ENCODE measurements at regions not wholly inside any gene's neighbourhood (a gene's known extent, or its start where the extent isn't known, plus 50 kb on each side); places are given as distances from the start of the nearest gene placed in this dataset.

GRCh38 chr11:112783945-112784322 is 177.3 kb upstream of the NCAM1 start:
- Histone ChIP-seq H3K9me3 (no peaks in the 10 kb centered on the region), H3K27me3 (no peaks in the 10 kb centered on the region), H3K36me3 (no peaks in the 10 kb centered on the region), H3K27ac (peak overlapping the region; percentile 73 to 83), H3K4me3 (peak overlapping the region in 1 of 2 donors; percentile 43), H3K4me1 (peaks cover 11 to 35% of the 10 kb centered on the region in 2 donors)
- DNase-seq (ENCODE audit: low spot score in 2 of 2) = no peak
- TF ChIP-seq CTCF (IDR thresholded peaks at IDR 0.05) = no peak
- intact Hi-C loops (cut with DNase I) = no loop called here

- no peak for TF ChIP-seq CTCF (IDR thresholded peaks at IDR 0.05)
- peaks cover 11 to 35% of the 10 kb centered on the region in 2 donors for H3K4me1 ChIP-seq
- DNase-seq (ENCODE audit: low spot score in 2 of 2) = no peak
- no peaks in the 10 kb centered on the region for H3K36me3 ChIP-seq
- peak overlapping the region; percentile 16 to 43 for H3K4me3 ChIP-seq
- intact Hi-C loops (cut with DNase I) = loop anchor here (1.0 kb wide), 1 partner anchor 10 kb away; no protein-coding TSS in a partner anchor
- H3K9me3 ChIP-seq = no peaks in the 10 kb centered on the region
- H3K27ac ChIP-seq = peak overlapping the region; percentile 73 to 83
- no peaks in the 10 kb centered on the region for H3K27me3 ChIP-seq
Observed at GRCh38 chr11:112784323-112785073, 176.7 kb upstream of the NCAM1 start.

GRCh38 chr11:112785149-112785548 is 176.1 kb upstream of the NCAM1 start:
- no peak for DNase-seq (ENCODE audit: low spot score in 2 of 2)
- peak overlapping the region in 1 of 2 donors; percentile 43 for H3K4me3 ChIP-seq
- intact Hi-C loops (cut with DNase I) = loop anchor here (1.0 kb wide), 1 partner anchor 9 kb away; no protein-coding TSS in a partner anchor

GRCh38 chr11:112785719-112786118 is 175.5 kb upstream of the NCAM1 start:
- Histone ChIP-seq H3K4me3 (peak overlapping the region in 1 of 2 donors; percentile 43), H3K4me1 (peaks cover 7 to 30% of the 10 kb centered on the region in 2 donors), H3K27me3 (no peaks in the 10 kb centered on the region), H3K36me3 (no peaks in the 10 kb centered on the region), H3K27ac (peak overlapping the region; percentile 73 to 83), H3K9me3 (no peaks in the 10 kb centered on the region)
- peak in 1 of 2 donors; percentile 83 for DNase-seq (ENCODE audit: low spot score in 2 of 2)
- TF ChIP-seq CTCF (IDR thresholded peaks at IDR 0.05) = no peak
- intact Hi-C loops (cut with DNase I) = loop anchor here (1.0 kb wide), 1 partner anchor 9 kb away; no protein-coding TSS in a partner anchor

More at GRCh38 chr11:112785149-112785548, 176.1 kb upstream of the NCAM1 start:
- no peak for TF ChIP-seq CTCF (IDR thresholded peaks at IDR 0.05)
- Histone ChIP-seq H3K9me3 (no peaks in the 10 kb centered on the region), H3K27me3 (no peaks in the 10 kb centered on the region), H3K36me3 (no peaks in the 10 kb centered on the region), H3K4me1 (peaks cover 11 to 33% of the 10 kb centered on the region in 2 donors), H3K27ac (peak overlapping the region; percentile 73 to 83)

GRCh38 chr11:112786196-112786595 is 175.0 kb upstream of the NCAM1 start:
- no peaks in the 10 kb centered on the region for H3K36me3 ChIP-seq
- TF ChIP-seq CTCF (IDR thresholded peaks at IDR 0.05) = no peak
- no peak for DNase-seq (ENCODE audit: low spot score in 2 of 2)
- intact Hi-C loops (cut with DNase I) = no loop called here
- H3K4me1 ChIP-seq = peaks cover 7 to 26% of the 10 kb centered on the region in 2 donors
- peak overlapping the region; percentile 73 to 83 for H3K27ac ChIP-seq
- no peaks in the 10 kb centered on the region for H3K9me3 ChIP-seq
- no peaks in the 10 kb centered on the region for H3K27me3 ChIP-seq
- H3K4me3 ChIP-seq = no peak overlapping the region
